GM12878 (cell line): ENCODE measurements at regions not wholly inside any gene's neighbourhood (a gene's known extent, or its start where the extent isn't known, plus 50 kb on each side); places are given as distances from the start of the nearest gene placed in this dataset.

Source experiments
- ATAC-seq: fragments of 200-7000 bp; cut with Tn5 transposase; 3 replicates; pipeline ENCODE4 v1.9.1; 2020; ENCODE audit warnings: mild to moderate bottlenecking, moderate library complexity
- BruUV-seq: library from RNA; stranded (reverse); fragments of 400-500 nt; replicated peaks from 2 replicates; lab custom pipeline; 2021; lab: Mats Ljungman, UMichigan
- CTCF ChIA-PET: fragments of 300-600 bp; sonication (Branson Sonifier 250); formaldehyde crosslinking; extraction: SDS; loops from one replicate; lab custom pipeline; 2021; ENCODE audit warnings: inconsistent platforms; lab: Yijun Ruan, JAX
- POLR2A ChIA-PET: fragments of 350-600 bp; formaldehyde crosslinking; extraction: SDS; loops from one replicate; lab custom pipeline; 2021; ENCODE audit warnings: inconsistent platforms; lab: Charles Lee
- RAD21 ChIA-PET: fragments of 300-600 bp; sonication (Branson Sonifier 250); formaldehyde crosslinking; loops from one replicate; lab custom pipeline; 2023; ENCODE audit warnings: antibody characterized with exemption; ENCODE audit not compliant: unreplicated experiment; lab: Charles Lee
- SMC1A ChIA-PET: fragments of 300-600 bp; sonication (Branson Sonifier 250); formaldehyde crosslinking; loops from one replicate; lab custom pipeline; 2023; ENCODE audit not compliant: unreplicated experiment, uncharacterized antibody; lab: Charles Lee
- DNase-seq: peaks from one replicate; pipeline ENCODE4 v3.0.0-alpha.2; 2011; ENCODE audit warnings: low read depth, low spot score
- FAIRE-seq: peaks from 3 replicates; lab custom pipeline; 2011; peaks lifted over from hg19 to GRCh38; lab: Jason Lieb, UNC
- H2AFZ ChIP-seq: 2 replicates; pipeline ENCODE4 v1.6.0; 2011; ENCODE audit warnings: low read depth, low read length, control low read depth; ENCODE audit not compliant: control insufficient read depth
- H3K27ac ChIP-seq: 2 replicates; pipeline ENCODE4 v1.5.1; 2011; ENCODE audit warnings: control low read depth; ENCODE audit not compliant: control insufficient read depth, insufficient read depth
- H3K27me3 ChIP-seq, 2 experiments: replicated peaks in 1 of 2; 2 replicates each; pipeline versions ENCODE4 v1.6.0 to v1.6.1; 2011; ENCODE audit warnings: low read length in 1 of 2; ENCODE audit not compliant: control insufficient read depth in 2 of 2, insufficient read depth in 2 of 2
- H3K36me3 ChIP-seq, 2 experiments: 2 replicates each; pipeline ENCODE4 v1.5.1; 2011; ENCODE audit warnings: low read length in 1 of 2; ENCODE audit not compliant: control insufficient read depth in 2 of 2, insufficient read depth in 2 of 2
- H3K4me1 ChIP-seq: 2 replicates; pipeline ENCODE4 v1.6.1; 2011; ENCODE audit warnings: mild to moderate bottlenecking, low read length, moderate library complexity, mixed read lengths; ENCODE audit not compliant: control insufficient read depth, insufficient read depth
- H3K4me2 ChIP-seq: 2 replicates; pipeline ENCODE4 v1.6.0; 2011; ENCODE audit warnings: control low read depth; ENCODE audit not compliant: control insufficient read depth, insufficient read depth
- H3K4me3 ChIP-seq: fragments of 200-600 bp; sonication (generic); 2 replicates; pipeline ENCODE4 v1.5.1; 2016
- H3K79me2 ChIP-seq: 2 replicates; pipeline ENCODE4 v1.6.0; 2011; ENCODE audit warnings: low read length; ENCODE audit not compliant: control insufficient read depth, insufficient read depth
- H3K9ac ChIP-seq: 2 replicates; pipeline ENCODE4 v1.8.0; 2011; ENCODE audit warnings: low read length, control low read depth, mixed read lengths; ENCODE audit not compliant: control insufficient read depth, insufficient read depth
- H3K9me3 ChIP-seq: replicated peaks from 3 replicates; pipeline ENCODE4 v1.5.1; 2011; ENCODE audit warnings: mild to moderate bottlenecking, low read length; ENCODE audit not compliant: control insufficient read depth, insufficient read depth
- H4K20me1 ChIP-seq: 2 replicates; pipeline ENCODE4 v1.6.0; 2011; ENCODE audit not compliant: control insufficient read depth, insufficient read depth
- CBX3 ChIP-seq: fragments of 200-600 bp; sonication (generic); IDR thresholded peaks from 2 replicates; pipeline ENCODE4 v1.6.1; 2016; ENCODE audit warnings: low read depth, borderline replicate concordance
- E2F8 ChIP-seq: fragments of 450-650 bp; IDR thresholded peaks from 2 replicates; pipeline ENCODE4 v1.6.1; 2018; ENCODE audit warnings: mild to moderate bottlenecking, low read depth, moderate library complexity; ENCODE audit not compliant: partially characterized antibody
- FOS ChIP-seq: IDR thresholded peaks from 3 replicates; pipeline ENCODE4 v1.6.1; 2011; ENCODE audit warnings: borderline replicate concordance; ENCODE audit not compliant: insufficient read length; ENCODE audit errors: extremely low read depth
- FOXM1 ChIP-seq: IDR thresholded peaks from 2 replicates; pipeline ENCODE4 v1.6.1; 2012; ENCODE audit warnings: low read depth, mild to moderate bottlenecking, inconsistent platforms, low read length, moderate library complexity
- POU2F2 ChIP-seq: IDR thresholded peaks from 3 replicates; pipeline ENCODE4 v1.6.1; 2011; ENCODE audit warnings: low read depth, mild to moderate bottlenecking, low read length, borderline replicate concordance
- SIX5 ChIP-seq: IDR thresholded peaks from 2 replicates; pipeline ENCODE4 v1.6.1; 2011; ENCODE audit warnings: mild to moderate bottlenecking, low read depth, low read length, moderate library complexity; ENCODE audit not compliant: severe bottlenecking
- TCF12 ChIP-seq: IDR thresholded peaks from 2 replicates; pipeline ENCODE4 v1.6.1; 2011; ENCODE audit warnings: low read depth, mild to moderate bottlenecking, low read length
- WRNIP1 ChIP-seq: IDR thresholded peaks from 2 replicates; pipeline ENCODE4 v1.6.1; 2011; ENCODE audit warnings: low read depth, low read length, improper control_type of control experiment, borderline replicate concordance
- WGBS: methylation state at CpG from one replicate; pipeline ENCODE4 v1.1.6; 2016; ENCODE audit warnings: low lambda C conversion rate; ENCODE audit not compliant: insufficient replicate concordance, insufficient coverage; ENCODE audit errors: missing lambda C conversion rate; 5-methylcytosine and 5-hydroxymethylcytosine counted together
- in situ Hi-C: fragments of 300-500 bp; cut with MboI; formaldehyde crosslinking; loops from 9 replicates; pipeline ENCODE4 v1.14.3; 2018; ENCODE audit warnings: mixed read lengths
- intact Hi-C: fragments of 100-400 bp; cut with micrococcal nuclease; formaldehyde crosslinking; loops from one replicate; pipeline ENCODE4 v1.14.2; 2022; ENCODE audit not compliant: unreplicated experiment

- TF ChIP-seq E2F8, result no peak
- TF ChIP-seq TCF12, result no peak
- no peak for TF ChIP-seq SIX5
- no peak for TF ChIP-seq CBX3
- TF ChIP-seq FOS, result no peak
Observed at GRCh38 chr20:12860619-12861247, 148.0 kb upstream of the SPTLC3 start (continued).

- in situ Hi-C loops, result no loop called here
- ChIA-PET RAD21 (no interaction called here), POLR2A (no interaction called here), CTCF (interaction anchor here (1.3 kb wide), 1 partner anchor 32 kb away, joined by 3 read pairs; no protein-coding TSS in a partner anchor), SMC1A (no interaction called here)
- no TSS peak for BruUV-seq
- Histone ChIP-seq H2AFZ (no peak overlapping the region), H3K4me1 (no peaks in the 10 kb centered on the region), H3K4me2 (no peak overlapping the region), H3K27me3 (no peaks in the 10 kb centered on the region), H3K36me3 (no peaks in the 10 kb centered on the region), H3K79me2 (no peaks in the 10 kb centered on the region), H3K27ac (no peak overlapping the region), H3K9ac (no peak overlapping the region), H3K9me3 (no peaks in the 10 kb centered on the region), H4K20me1 (no peaks in the 10 kb centered on the region), H3K4me3 (no peak overlapping the region)
- no peak for DNase-seq
- 40% methylated on average over 1 of the region's 1 CpG for WGBS
- no peak for ATAC-seq
- intact Hi-C loops, result no loop called here
- FAIRE-seq, result no peak
- TF ChIP-seq WRNIP1 (no peak), POU2F2 (no peak), FOXM1 (no peak)
Observed at GRCh38 chr20:12869669-12870068, 139.1 kb upstream of the SPTLC3 start.
